ENCODE measurements at regions not wholly inside any gene's neighbourhood (a gene's known extent, or its start where the extent isn't known, plus 50 kb on each side); places are given as distances from the start of the nearest gene placed in this dataset.

GRCh38 chr12:126483145-126484068, 1418.2 kb downstream of the AACS start:
- no peak for DNase-seq

DNA sequence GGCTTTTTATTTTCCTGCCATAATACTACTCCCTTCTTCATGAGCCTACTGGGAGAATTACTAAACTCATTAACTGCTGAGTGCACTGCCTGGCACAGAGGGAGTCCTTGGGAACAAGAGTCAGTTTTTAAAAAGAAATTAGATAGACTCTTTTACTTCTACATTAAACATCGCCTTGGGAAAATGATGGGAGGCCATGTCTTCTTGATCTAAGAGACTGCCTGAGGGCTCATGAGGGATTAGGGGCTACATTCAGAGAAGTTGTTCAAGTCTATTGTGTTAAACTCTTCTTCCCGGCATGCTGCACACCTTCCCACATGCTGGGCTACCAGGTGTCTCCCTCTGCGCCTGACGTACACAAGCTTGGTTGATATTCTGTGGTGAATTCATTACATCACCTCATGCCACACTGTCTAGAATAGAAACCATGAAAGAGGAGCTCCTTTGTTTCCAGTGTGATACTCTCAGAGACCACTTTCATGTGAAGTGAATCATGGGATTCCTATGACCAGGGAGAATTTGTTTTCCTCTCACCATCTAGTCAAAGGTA, 1422.3 kb downstream of the AACS start:
- DNase-seq, result no peak

DNA sequence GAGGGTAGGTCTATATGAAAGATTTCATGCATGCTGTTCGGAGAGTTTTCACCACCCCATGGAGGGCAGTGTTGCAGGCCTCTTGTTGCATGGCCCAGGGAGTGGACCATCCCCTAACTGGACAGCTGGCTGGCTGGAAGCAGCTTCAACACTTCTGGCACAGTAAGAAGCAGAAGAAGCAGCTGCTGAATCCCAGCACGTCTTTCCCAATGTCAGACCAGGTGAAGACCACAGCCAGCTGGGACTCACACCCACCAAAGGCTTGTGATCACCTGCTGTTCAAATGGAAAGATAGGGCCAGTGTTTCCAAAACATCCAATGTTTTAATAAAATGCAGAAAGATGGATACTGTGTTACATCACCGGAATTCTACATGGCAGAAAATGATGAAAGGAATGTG, 1423.6 kb downstream of the AACS start:
- DNase-seq, result no peak

GRCh38 chr12:126492181-126492580, 1426.9 kb downstream of the AACS start:
- no peak for DNase-seq

GRCh38 chr12:126493366-126494108, 1428.3 kb downstream of the AACS start:
- DNase-seq, result no peak

GRCh38 chr12:126496201-126496600, 1431.0 kb downstream of the AACS start:
- DNase-seq, result no peak

DNA sequence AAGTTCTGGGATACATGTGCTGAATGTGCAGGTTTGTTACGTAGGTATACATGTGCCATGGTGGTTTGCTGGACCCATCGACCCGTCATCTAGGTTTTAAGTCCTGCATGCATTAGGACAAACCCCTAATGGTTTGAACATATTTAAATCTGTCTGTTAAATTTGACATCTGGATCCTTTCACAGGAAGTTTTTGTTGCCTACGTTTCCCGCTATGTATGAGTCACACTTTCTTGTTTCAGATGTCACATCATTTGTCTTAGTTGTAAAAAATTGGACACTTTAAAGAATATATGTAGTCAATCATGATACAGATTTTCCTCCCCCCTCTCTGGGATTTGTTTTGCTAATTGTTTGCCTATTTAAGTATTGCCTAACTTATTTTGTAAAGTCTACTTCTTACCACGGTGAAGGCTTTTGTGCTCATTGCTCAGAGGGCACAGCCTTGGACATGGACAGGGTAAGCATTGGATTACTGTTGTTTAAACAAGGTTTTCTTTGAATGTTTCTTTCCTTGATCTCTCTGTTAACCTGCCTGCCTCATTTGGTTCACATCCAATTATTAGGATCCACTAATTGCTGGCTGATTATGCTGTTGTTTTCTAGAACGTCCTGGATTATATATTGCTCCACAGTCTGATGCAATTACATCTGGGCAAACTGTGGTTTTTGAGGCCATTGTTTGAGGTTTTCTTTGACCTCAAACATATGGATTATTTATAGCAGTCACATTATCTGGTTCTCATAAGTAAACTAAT, 1441.4 kb downstream of the AACS start:
- DNase-seq, result no peak

GRCh38 chr12:126507231-126507630, 1442.0 kb downstream of the AACS start:
- DNase-seq, result no peak

GRCh38 chr12:126509572-126509971, 1444.3 kb downstream of the AACS start:
- DNase-seq, result no peak

GRCh38 chr12:126510630-126511029, 1445.4 kb downstream of the AACS start:
- DNase-seq, result no peak

- no peak for DNase-seq
These were observed 1448.0 kb downstream of the AACS start for GRCh38 chr12:126512916-126513913.

- no peak for DNase-seq
These were observed 1453.5 kb downstream of the AACS start for GRCh38 chr12:126518596-126519200.

GRCh38 chr12:126519833-126520232, 1454.6 kb downstream of the AACS start:
- no peak for DNase-seq

DNA sequence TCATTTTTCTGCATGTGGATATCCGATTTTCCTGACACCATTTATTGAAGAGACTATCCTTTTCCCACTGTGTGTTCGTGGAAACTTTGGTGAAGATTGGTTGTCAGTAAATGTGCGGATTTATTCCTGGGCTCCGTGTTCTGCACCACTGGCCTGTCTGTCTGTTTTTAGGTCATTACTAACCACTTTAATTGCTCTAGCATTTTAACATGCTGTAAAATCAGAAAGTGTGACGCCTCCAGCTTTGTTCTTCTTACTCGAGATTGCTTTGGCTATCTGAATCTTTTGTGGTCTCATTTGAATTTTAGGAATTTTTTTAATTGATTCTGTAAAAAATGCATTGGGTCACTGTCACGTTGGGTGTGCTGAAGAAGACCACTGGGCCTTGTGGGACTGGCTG, 1458.7 kb downstream of the AACS start:
- DNase-seq, result no peak

DNA sequence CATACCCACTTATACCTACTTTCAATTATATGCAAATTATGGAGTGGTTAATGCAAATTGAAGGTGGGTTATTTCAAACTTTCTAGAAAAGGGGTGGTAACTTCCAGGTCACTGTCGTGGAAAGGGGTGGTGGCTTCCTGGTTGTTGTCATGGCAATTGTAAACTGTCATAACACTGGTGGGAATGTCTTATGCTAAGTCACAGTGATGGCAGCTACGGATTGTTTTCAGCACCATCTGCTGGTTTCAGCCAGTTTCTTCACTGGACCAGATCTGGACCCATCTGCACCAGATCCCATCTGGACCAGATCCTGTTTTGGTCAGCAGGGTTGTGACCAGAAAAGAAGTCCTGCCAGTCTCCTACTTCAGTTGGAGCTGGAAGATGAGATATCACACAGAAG, 1469.3 kb downstream of the AACS start:
- DNase-seq, result no peak

DNA sequence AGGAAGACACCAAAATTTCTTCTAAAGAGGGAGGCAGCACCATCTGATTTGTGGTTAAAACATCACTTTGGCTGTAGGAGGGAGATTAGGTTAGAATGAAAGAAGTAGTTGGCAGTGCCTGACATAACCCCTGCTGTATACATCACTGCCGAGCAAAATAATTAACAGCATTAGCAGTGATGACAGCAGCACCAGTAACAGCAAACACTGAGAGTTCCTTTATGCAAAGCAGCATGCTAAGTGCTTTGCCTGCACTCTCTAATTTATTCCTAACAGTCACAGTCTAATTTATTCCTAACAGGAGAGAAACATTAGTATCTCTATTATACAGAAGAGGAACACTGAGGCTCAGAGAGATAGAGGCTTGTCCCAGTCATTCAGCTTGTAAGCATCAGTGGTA, 1469.7 kb downstream of the AACS start:
- no peak for DNase-seq

- DNase-seq, result no peak
These were observed 1470.7 kb downstream of the AACS start for GRCh38 chr12:126535971-126536370.

DNA sequence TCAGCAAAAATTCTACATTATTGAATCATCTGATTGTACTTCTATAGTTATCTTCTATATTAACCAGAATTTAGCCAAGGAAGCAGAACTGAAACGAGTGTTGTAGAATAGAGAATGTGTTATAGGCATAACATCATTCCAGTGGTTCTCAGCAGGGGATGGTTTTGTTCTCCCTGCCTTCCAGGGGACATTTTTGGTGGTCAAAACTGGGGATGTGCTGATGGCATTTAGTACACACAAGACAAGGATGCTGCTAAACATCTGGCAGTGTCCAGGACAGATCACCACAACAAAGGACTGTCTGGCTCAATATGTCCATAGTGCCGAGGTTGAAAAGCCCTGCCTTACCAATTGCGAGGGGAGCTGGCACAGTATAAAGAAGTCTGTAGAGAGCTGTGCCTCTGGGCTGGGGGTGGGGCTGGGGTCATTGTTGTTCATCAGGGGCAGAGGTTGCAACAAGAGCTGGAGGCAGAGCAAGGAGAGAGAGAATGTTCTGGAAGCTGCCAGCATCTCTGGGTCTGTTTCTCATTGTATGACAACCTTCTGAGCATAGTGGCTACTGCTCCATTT, 1472.8 kb downstream of the AACS start:
- DNase-seq, result no peak

DNA sequence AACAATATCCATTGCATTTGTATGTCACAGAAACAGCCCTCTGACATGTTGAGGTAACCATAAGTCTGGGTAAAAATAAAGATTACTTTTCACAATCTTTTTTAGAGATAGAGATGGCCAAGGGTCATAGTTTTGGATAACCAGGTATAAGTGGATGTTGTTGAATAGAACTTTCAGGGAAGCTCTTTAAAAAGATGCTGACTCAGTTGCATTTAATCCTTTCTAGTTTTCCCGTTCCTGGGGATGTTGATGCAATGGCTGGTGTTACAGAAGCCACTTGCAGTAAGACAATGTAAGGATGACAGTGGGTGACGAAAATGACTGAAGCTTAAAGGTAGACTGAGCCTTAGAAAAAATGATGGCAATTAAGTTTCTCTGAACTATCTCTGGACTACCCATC, 1473.7 kb downstream of the AACS start:
- DNase-seq, result no peak

GRCh38 chr12:126545411-126545810, 1480.2 kb downstream of the AACS start:
- DNase-seq, result no peak

- DNase-seq, result no peak
These were observed 1482.7 kb downstream of the AACS start for GRCh38 chr12:126547905-126548304.
